ENCODE measurements at regions not wholly inside any gene's neighbourhood (a gene's known extent, or its start where the extent isn't known, plus 50 kb on each side); places are given as distances from the start of the nearest gene placed in this dataset.

GRCh38 chr2:164073101-164074074, 337.6 kb upstream of the FIGN start:
- no peak for TF ChIP-seq CTCF (conservative IDR thresholded peaks at IDR 0.05; ENCODE audit: low read depth, low read length)
- Histone ChIP-seq H4K20me1 (ENCODE audit: insufficient read depth) (no peaks in the 10 kb centered on the region), H3K27ac (no peak overlapping the region), H3K9ac (no peak overlapping the region), H2AFZ (ENCODE audit: low read depth) (no peak overlapping the region), H3K27me3 (ENCODE audit: insufficient read depth, low read depth) (no peaks in the 10 kb centered on the region), H3K4me1 (ENCODE audit: low read depth, poor library complexity, severe bottlenecking) (no peaks in the 10 kb centered on the region), H3K79me2 (ENCODE audit: insufficient read depth, low read depth) (no peaks in the 10 kb centered on the region), H3K36me3 (ENCODE audit: insufficient read depth) (no peaks in the 10 kb centered on the region), H3K4me2 (no peak overlapping the region), H3K4me3 (IDR thresholded peaks at IDR 0.05; ENCODE audit: insufficient read depth, low read depth, low read length) (no peak overlapping the region)

- Histone ChIP-seq H3K27ac (no peak overlapping the region), H4K20me1 (ENCODE audit: insufficient read depth) (no peaks in the 10 kb centered on the region), H3K4me1 (ENCODE audit: low read depth, poor library complexity, severe bottlenecking) (no peaks in the 10 kb centered on the region), H3K9ac (no peak overlapping the region), H3K4me3 (IDR thresholded peaks at IDR 0.05; ENCODE audit: insufficient read depth, low read depth, low read length) (no peak overlapping the region), H3K36me3 (ENCODE audit: insufficient read depth) (no peaks in the 10 kb centered on the region), H2AFZ (ENCODE audit: low read depth) (no peak overlapping the region), H3K4me2 (no peak overlapping the region), H3K79me2 (ENCODE audit: insufficient read depth, low read depth) (no peaks in the 10 kb centered on the region), H3K27me3 (ENCODE audit: insufficient read depth, low read depth) (no peaks in the 10 kb centered on the region)
- TF ChIP-seq CTCF (conservative IDR thresholded peaks at IDR 0.05; ENCODE audit: low read depth, low read length) = no peak
These were observed 333.7 kb upstream of the FIGN start for GRCh38 chr2:164069540-164069939.

GRCh38 chr2:164068063-164068462, 332.3 kb upstream of the FIGN start:
- no peaks in the 10 kb centered on the region for H3K4me1 ChIP-seq (ENCODE audit: low read depth, poor library complexity, severe bottlenecking)
- no peaks in the 10 kb centered on the region for H3K27me3 ChIP-seq (ENCODE audit: insufficient read depth, low read depth)
- no peak overlapping the region for H3K27ac ChIP-seq
- no peak overlapping the region for H3K9ac ChIP-seq
- H4K20me1 ChIP-seq (ENCODE audit: insufficient read depth) = no peaks in the 10 kb centered on the region
- TF ChIP-seq CTCF (conservative IDR thresholded peaks at IDR 0.05; ENCODE audit: low read depth, low read length) = no peak
- H3K4me2 ChIP-seq = no peak overlapping the region
- no peak overlapping the region for H3K4me3 ChIP-seq (IDR thresholded peaks at IDR 0.05; ENCODE audit: insufficient read depth, low read depth, low read length)
- no peaks in the 10 kb centered on the region for H3K36me3 ChIP-seq (ENCODE audit: insufficient read depth)
- H3K79me2 ChIP-seq (ENCODE audit: insufficient read depth, low read depth) = no peaks in the 10 kb centered on the region
- H2AFZ ChIP-seq (ENCODE audit: low read depth) = no peak overlapping the region

GRCh38 chr2:164066095-164066494, 330.3 kb upstream of the FIGN start:
- Histone ChIP-seq H3K9ac (no peak overlapping the region), H3K4me2 (no peak overlapping the region), H4K20me1 (ENCODE audit: insufficient read depth) (no peaks in the 10 kb centered on the region), H3K4me1 (ENCODE audit: low read depth, poor library complexity, severe bottlenecking) (no peaks in the 10 kb centered on the region), H3K4me3 (IDR thresholded peaks at IDR 0.05; ENCODE audit: insufficient read depth, low read depth, low read length) (no peak overlapping the region), H3K36me3 (ENCODE audit: insufficient read depth) (no peaks in the 10 kb centered on the region), H3K27me3 (ENCODE audit: insufficient read depth, low read depth) (no peaks in the 10 kb centered on the region), H3K27ac (no peak overlapping the region), H2AFZ (ENCODE audit: low read depth) (no peak overlapping the region), H3K79me2 (ENCODE audit: insufficient read depth, low read depth) (no peaks in the 10 kb centered on the region)
- no peak for TF ChIP-seq CTCF (conservative IDR thresholded peaks at IDR 0.05; ENCODE audit: low read depth, low read length)
